NCI-H1105 treated with DMSO at 0.1 percent for 48 hours (cell line): ENCODE measurements at regions not wholly inside any gene's neighbourhood (a gene's known extent, or its start where the extent isn't known, plus 50 kb on each side); places are given as distances from the start of the nearest gene placed in this dataset.
A peak's percentile ranks its signal among the peaks of the same experiment; 100 is the strongest.

ENCODE experiments used
- DNase-seq: peaks from one replicate; lab custom pipeline; 2025; lab: John Stamatoyannopoulos, UW

GRCh38 chr11:95515371-95515770 lies 274.2 kb downstream of the FAM76B start:
- no peak for DNase-seq

- DNase-seq: no peak
Measured at GRCh38 chr11:95514416-95515110, 275.0 kb downstream of the FAM76B start.

GRCh38 chr11:95512682-95513081 lies 276.9 kb downstream of the FAM76B start:
- peak; percentile 15 for DNase-seq

GRCh38 chr11:95512177-95512576 lies 277.4 kb downstream of the FAM76B start:
- DNase-seq: no peak

GRCh38 chr11:95508219-95508890 lies 277.4 kb upstream of the SESN3 start:
- no peak for DNase-seq

GRCh38 chr11:95507794-95508193 lies 276.8 kb upstream of the SESN3 start:
- DNase-seq: no peak

- no peak for DNase-seq
Measured at GRCh38 chr11:95506777-95507176, 275.8 kb upstream of the SESN3 start.

- no peak for DNase-seq
Measured at GRCh38 chr11:95505927-95506426, 275.0 kb upstream of the SESN3 start.

GRCh38 chr11:95503047-95503446 lies 272.0 kb upstream of the SESN3 start:
- DNase-seq: no peak

- no peak for DNase-seq
Measured at GRCh38 chr11:95502522-95502921, 271.5 kb upstream of the SESN3 start.

- no peak for DNase-seq
Measured at GRCh38 chr11:95501761-95502266, 270.8 kb upstream of the SESN3 start.

- no peak for DNase-seq
Measured at GRCh38 chr11:95500466-95500865, 269.5 kb upstream of the SESN3 start.

- no peak for DNase-seq
Measured at GRCh38 chr11:95499516-95500135, 268.6 kb upstream of the SESN3 start.

GRCh38 chr11:95498722-95499425 lies 267.9 kb upstream of the SESN3 start:
- no peak for DNase-seq

- no peak for DNase-seq
Measured at GRCh38 chr11:95496901-95497300, 265.9 kb upstream of the SESN3 start.

- no peak for DNase-seq
Measured at GRCh38 chr11:95495706-95496105, 264.7 kb upstream of the SESN3 start.

- DNase-seq: no peak
Measured at GRCh38 chr11:95494856-95495255, 263.9 kb upstream of the SESN3 start.

GRCh38 chr11:95494167-95494566 lies 263.2 kb upstream of the SESN3 start:
- DNase-seq: no peak

- no peak for DNase-seq
Measured at GRCh38 chr11:95490625-95491024, 259.6 kb upstream of the SESN3 start.

- DNase-seq: no peak
Measured at GRCh38 chr11:95487938-95488337, 256.9 kb upstream of the SESN3 start.

- DNase-seq: no peak
Measured at GRCh38 chr11:95487391-95487790, 256.4 kb upstream of the SESN3 start.

- DNase-seq: no peak
Measured at GRCh38 chr11:95486979-95487378, 256.0 kb upstream of the SESN3 start.
